Neuronal stem cell (in vitro differentiated cells): ENCODE measurements at regions not wholly inside any gene's neighbourhood (a gene's known extent, or its start where the extent isn't known, plus 50 kb on each side); places are given as distances from the start of the nearest gene placed in this dataset.

Source experiments
- DNase-seq: peaks from one replicate; pipeline ENCODE4 v3.0.0-alpha.2; 2013; ENCODE audit warnings: low spot score
- H2AFZ ChIP-seq: one replicate; pipeline ENCODE4 v1.6.1; 2013; ENCODE audit warnings: mild to moderate bottlenecking, low read length, inconsistent platforms
- H2AK5ac ChIP-seq: 2 replicates; pipeline ENCODE4 v1.6.1; 2013; ENCODE audit warnings: low read depth, mild to moderate bottlenecking, inconsistent platforms, low read length, moderate library complexity, mixed read lengths
- H2BK120ac ChIP-seq: 2 replicates; pipeline ENCODE4 v1.6.1; 2013; ENCODE audit warnings: low read depth, mild to moderate bottlenecking, inconsistent platforms, low read length, moderate library complexity, mixed read lengths
- H2BK12ac ChIP-seq: one replicate; pipeline ENCODE4 v1.6.1; 2013; ENCODE audit warnings: low read length, inconsistent platforms
- H2BK15ac ChIP-seq: 2 replicates; pipeline ENCODE4 v1.6.1; 2013; ENCODE audit warnings: mild to moderate bottlenecking, low read length, inconsistent platforms, mixed read lengths
- H2BK5ac ChIP-seq: one replicate; pipeline ENCODE4 v1.6.1; 2013; ENCODE audit warnings: inconsistent platforms, mild to moderate bottlenecking, low read length, moderate library complexity
- H3K14ac ChIP-seq: one replicate; pipeline ENCODE4 v1.6.1; 2013; ENCODE audit warnings: low read length, inconsistent platforms
- H3K18ac ChIP-seq: 2 replicates; pipeline ENCODE4 v1.6.1; 2013; ENCODE audit warnings: low read length, inconsistent platforms
- H3K23ac ChIP-seq: 2 replicates; pipeline ENCODE4 v1.6.1; 2013; ENCODE audit warnings: low read depth, mild to moderate bottlenecking, mixed read lengths, low read length, inconsistent platforms; ENCODE audit not compliant: poor library complexity
- H3K27ac ChIP-seq: replicated peaks from 3 replicates; pipeline ENCODE4 v1.5.1; 2013; ENCODE audit warnings: low read length, inconsistent platforms
- H3K27me3 ChIP-seq, 3 experiments: 2 replicates each; pipeline ENCODE4 v1.6.1; 2013; ENCODE audit warnings: low read length in 3 of 3, mild to moderate bottlenecking in 2 of 3, inconsistent platforms in 1 of 3, low read depth in 1 of 3, mixed read lengths in 1 of 3, moderate library complexity in 1 of 3; ENCODE audit not compliant: control insufficient read depth in 3 of 3, insufficient read depth in 3 of 3
- H3K36me3 ChIP-seq, 2 donors: replicated peaks in 1 of 2; 2 replicates each; pipeline ENCODE4 v1.6.1; 2013; ENCODE audit warnings: low read length in 2 of 2; ENCODE audit not compliant: control insufficient read depth in 2 of 2, insufficient read depth in 2 of 2
- H3K4ac ChIP-seq: 2 replicates; pipeline ENCODE4 v1.6.1; 2013; ENCODE audit warnings: inconsistent platforms, mild to moderate bottlenecking, low read length, moderate library complexity
- H3K4me1 ChIP-seq, 2 donors: 1 replicate in 1 of 2; 2 replicates in 1 of 2; pipeline ENCODE4 v1.6.1; 2013; ENCODE audit warnings: low read length in 2 of 2, low read depth in 1 of 2; ENCODE audit not compliant: control insufficient read depth in 2 of 2, insufficient read depth in 1 of 2
- H3K4me2 ChIP-seq: one replicate; pipeline ENCODE4 v1.6.1; 2013; ENCODE audit warnings: mild to moderate bottlenecking, low read length, inconsistent platforms; ENCODE audit not compliant: insufficient read depth, poor library complexity, severe bottlenecking
- H3K4me3 ChIP-seq, 2 donors: 2 replicates each; pipeline ENCODE4 v1.5.1; 2013; ENCODE audit warnings: low read length in 2 of 2, mild to moderate bottlenecking in 2 of 2, inconsistent platforms in 1 of 2, moderate library complexity in 1 of 2
- H3K79me1 ChIP-seq: one replicate; pipeline ENCODE4 v1.6.1; 2013; ENCODE audit warnings: low read depth, mild to moderate bottlenecking, inconsistent platforms, low read length, moderate library complexity
- H3K9ac ChIP-seq: one replicate; pipeline ENCODE4 v1.6.1; 2013; ENCODE audit warnings: mild to moderate bottlenecking, low read depth, low read length, inconsistent platforms; ENCODE audit not compliant: poor library complexity
- H3K9me3 ChIP-seq, 2 donors: replicated peaks in 1 of 2; 2 replicates each; pipeline versions ENCODE3 to v1.6.1; 2013; ENCODE audit warnings: low read length in 2 of 2, mild to moderate bottlenecking in 2 of 2, inconsistent platforms in 1 of 2, low read depth in 1 of 2, mixed read lengths in 1 of 2, moderate library complexity in 1 of 2; ENCODE audit not compliant: control insufficient read depth in 2 of 2, insufficient read depth in 1 of 2
- H4K8ac ChIP-seq: one replicate; pipeline ENCODE4 v1.6.1; 2013; ENCODE audit warnings: low read depth, mild to moderate bottlenecking, inconsistent platforms, low read length, moderate library complexity
- H4K91ac ChIP-seq: one replicate; pipeline ENCODE4 v1.6.1; 2013; ENCODE audit warnings: low read length, low read depth, mild to moderate bottlenecking, inconsistent platforms; ENCODE audit not compliant: poor library complexity
- WGBS, 2 donors: extraction: QIAGEN DNeasy Blood & Tissue Kit; methylation state at CpG; one replicate each; pipeline ENCODE4 v1.1.7; 2013; ENCODE audit warnings: missing lambda C conversion rate in 2 of 2, mixed read lengths in 1 of 2; ENCODE audit not compliant: insufficient read length in 2 of 2, insufficient replicate concordance in 1 of 2; ENCODE audit errors: extremely low coverage in 2 of 2; 5-methylcytosine and 5-hydroxymethylcytosine counted together

DNA sequence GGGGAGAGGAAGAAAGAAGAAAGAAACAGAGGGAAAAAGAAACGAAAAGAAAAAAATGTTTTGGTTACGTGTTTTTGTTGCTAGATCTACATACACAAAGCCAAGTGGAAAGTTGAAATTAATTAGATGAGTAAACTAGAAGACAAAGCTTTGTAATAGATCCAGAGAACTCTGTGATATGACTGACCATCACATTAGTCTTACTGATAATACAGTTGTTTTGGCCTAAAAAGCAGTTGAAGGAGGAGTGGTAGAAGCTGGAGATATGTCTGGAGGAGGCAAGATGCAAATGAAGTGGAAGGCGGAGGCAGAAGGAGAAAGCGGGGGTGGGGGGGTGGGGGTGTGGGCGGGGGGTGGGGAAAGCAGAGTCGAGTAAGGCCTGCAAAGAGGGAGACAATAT, 500.1 kb upstream of the ID4 start:
- H3K9ac ChIP-seq = no peak overlapping the region
- no peaks in the 10 kb centered on the region for H3K36me3 ChIP-seq
- no peak overlapping the region for H3K27ac ChIP-seq
- no peak overlapping the region for H2BK120ac ChIP-seq
- H3K4me2 ChIP-seq = no peak overlapping the region
- no peak overlapping the region for H3K14ac ChIP-seq
- H3K23ac ChIP-seq = no peak overlapping the region
- H2BK12ac ChIP-seq = no peak overlapping the region
- no peak overlapping the region for H4K91ac ChIP-seq
- no peak overlapping the region for H3K18ac ChIP-seq
- H3K9me3 ChIP-seq = peaks cover 0 to 4% of the 10 kb centered on the region in 2 donors
- H3K4me3 ChIP-seq = no peak overlapping the region
- H3K79me1 ChIP-seq = no peaks in the 10 kb centered on the region
- H2AFZ ChIP-seq = no peak overlapping the region
- no peaks in the 10 kb centered on the region for H3K4me1 ChIP-seq
- no peaks in the 10 kb centered on the region for H3K27me3 ChIP-seq
- 100% methylated on average over 1 of the region's 6 CpGs; no CpG with 5 or more reads in 1 of the 2 donors for WGBS, 2 donors
- no peak for DNase-seq
- H3K4ac ChIP-seq = no peak overlapping the region
- H2BK15ac ChIP-seq = no peak overlapping the region
- no peak overlapping the region for H2AK5ac ChIP-seq
- H2BK5ac ChIP-seq = no peak overlapping the region
- no peak overlapping the region for H4K8ac ChIP-seq

DNA sequence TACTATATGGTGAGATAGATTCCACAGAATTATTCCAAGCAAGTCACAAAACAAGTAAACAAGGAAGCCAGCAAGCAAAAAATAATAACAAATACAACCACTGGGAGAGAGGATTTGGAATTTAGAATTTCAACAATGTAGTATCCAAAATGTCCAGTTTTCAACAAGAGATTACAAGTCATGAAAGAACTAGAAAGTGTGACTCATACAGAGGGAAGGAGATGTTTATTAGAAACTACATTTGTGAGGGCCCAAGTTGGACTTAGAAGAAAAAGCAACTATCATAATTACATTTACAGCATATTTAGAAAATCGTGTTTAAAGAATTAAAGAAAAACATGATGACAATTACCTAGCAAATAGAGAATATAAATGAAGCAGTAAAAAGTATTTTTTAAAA, 494.6 kb upstream of the ID4 start:
- DNase-seq = no peak
- no peak overlapping the region for H4K8ac ChIP-seq
- no peak overlapping the region for H3K4ac ChIP-seq
- H2AK5ac ChIP-seq = no peak overlapping the region
- no peak overlapping the region for H3K9ac ChIP-seq
- no peaks in the 10 kb centered on the region for H3K36me3 ChIP-seq
- H3K23ac ChIP-seq = no peak overlapping the region
- no peak overlapping the region for H3K14ac ChIP-seq
- no peak overlapping the region for H3K18ac ChIP-seq
- no peak overlapping the region for H3K4me3 ChIP-seq
- H3K27me3 ChIP-seq = no peaks in the 10 kb centered on the region
- H2BK15ac ChIP-seq = no peak overlapping the region
- H2BK120ac ChIP-seq = no peak overlapping the region
- H3K9me3 ChIP-seq = peaks cover 0 to 14% of the 10 kb centered on the region in 2 donors
- no peak overlapping the region for H2BK12ac ChIP-seq
- H2BK5ac ChIP-seq = no peak overlapping the region
- H3K4me2 ChIP-seq = no peak overlapping the region
- H3K27ac ChIP-seq = no peak overlapping the region
- no peak overlapping the region for H2AFZ ChIP-seq
- H3K79me1 ChIP-seq = peaks cover 1% of the 10 kb centered on the region
- no peaks in the 10 kb centered on the region for H3K4me1 ChIP-seq
- no peak overlapping the region for H4K91ac ChIP-seq
- WGBS, 2 donors = no CpG with 5 or more reads among the region's 1 CpG

DNA sequence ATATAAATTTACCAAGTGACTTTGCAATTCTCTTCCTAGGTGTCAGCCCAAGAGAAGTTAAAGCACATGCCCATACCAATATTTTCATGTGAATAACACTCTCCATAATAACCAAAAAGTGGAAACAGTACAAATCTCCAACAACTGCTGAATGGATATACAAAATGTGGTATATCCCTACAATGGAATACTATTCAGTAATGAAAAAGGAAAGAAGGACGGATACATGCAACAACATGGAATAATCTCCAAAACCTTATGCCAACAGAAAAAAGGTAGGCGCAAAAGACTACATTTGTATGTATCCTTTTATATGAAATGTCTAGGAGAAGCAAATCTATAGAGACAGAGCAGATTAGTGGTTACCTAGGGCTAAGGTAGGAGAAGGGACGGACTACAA, 487.7 kb upstream of the ID4 start:
- WGBS, 2 donors = no CpG with 5 or more reads among the region's 3 CpGs
- Histone ChIP-seq H2BK5ac (no peak overlapping the region), H2AFZ (no peak overlapping the region), H3K18ac (no peak overlapping the region), H3K4ac (no peak overlapping the region), H2BK15ac (no peak overlapping the region), H3K27me3 (no peaks in the 10 kb centered on the region), H2BK120ac (no peak overlapping the region), H3K4me3 (no peak overlapping the region), H3K9ac (no peak overlapping the region), H3K27ac (no peak overlapping the region), H3K4me1 (no peaks in the 10 kb centered on the region), H3K14ac (no peak overlapping the region), H4K91ac (no peak overlapping the region), H3K23ac (no peak overlapping the region), H4K8ac (no peak overlapping the region), H3K79me1 (peaks cover 1% of the 10 kb centered on the region), H2BK12ac (no peak overlapping the region), H3K9me3 (peaks cover 4 to 9% of the 10 kb centered on the region in 2 donors), H3K4me2 (no peak overlapping the region), H2AK5ac (no peak overlapping the region), H3K36me3 (no peaks in the 10 kb centered on the region)
- DNase-seq = no peak

DNA sequence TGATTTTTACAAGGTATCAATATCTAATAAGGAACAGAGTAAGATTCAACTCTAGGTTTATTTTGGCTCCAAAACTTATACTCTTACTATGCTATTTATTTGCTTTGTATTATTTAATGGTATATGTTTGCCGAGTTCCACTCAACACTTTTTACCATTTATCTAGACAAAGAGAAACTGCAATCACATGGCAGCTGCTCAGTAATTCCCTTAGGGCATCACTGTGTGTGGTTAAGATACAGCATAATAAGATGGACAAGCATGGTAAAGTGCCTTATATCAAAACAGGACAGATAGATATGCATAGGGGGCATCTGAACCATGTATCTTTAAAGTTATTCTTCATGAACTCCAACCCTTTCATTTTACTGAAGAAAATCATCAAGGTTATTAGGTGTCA, 483.0 kb upstream of the ID4 start:
- no peak overlapping the region for H3K4me2 ChIP-seq
- H3K27me3 ChIP-seq = no peaks in the 10 kb centered on the region
- no peak overlapping the region for H3K18ac ChIP-seq
- H3K4ac ChIP-seq = no peak overlapping the region
- H3K4me1 ChIP-seq = no peaks in the 10 kb centered on the region
- H3K4me3 ChIP-seq = no peak overlapping the region
- H3K14ac ChIP-seq = no peak overlapping the region
- no peak overlapping the region for H2AFZ ChIP-seq
- DNase-seq = no peak
- H4K91ac ChIP-seq = no peak overlapping the region
- H3K27ac ChIP-seq = no peak overlapping the region
- peaks cover 2 to 7% of the 10 kb centered on the region in 2 donors for H3K9me3 ChIP-seq
- no peak overlapping the region for H3K9ac ChIP-seq
- H3K23ac ChIP-seq = no peak overlapping the region
- H2AK5ac ChIP-seq = no peak overlapping the region
- H4K8ac ChIP-seq = no peak overlapping the region
- no peaks in the 10 kb centered on the region for H3K36me3 ChIP-seq
- no CpG with 5 or more reads among the region's 1 CpG for WGBS, 2 donors
- no peak overlapping the region for H2BK5ac ChIP-seq
- H2BK12ac ChIP-seq = no peak overlapping the region
- H3K79me1 ChIP-seq = no peaks in the 10 kb centered on the region
- H2BK15ac ChIP-seq = no peak overlapping the region
- no peak overlapping the region for H2BK120ac ChIP-seq
